ENCODE measurements at regions not wholly inside any gene's neighbourhood (a gene's known extent, or its start where the extent isn't known, plus 50 kb on each side); places are given as distances from the start of the nearest gene placed in this dataset.

DNA sequence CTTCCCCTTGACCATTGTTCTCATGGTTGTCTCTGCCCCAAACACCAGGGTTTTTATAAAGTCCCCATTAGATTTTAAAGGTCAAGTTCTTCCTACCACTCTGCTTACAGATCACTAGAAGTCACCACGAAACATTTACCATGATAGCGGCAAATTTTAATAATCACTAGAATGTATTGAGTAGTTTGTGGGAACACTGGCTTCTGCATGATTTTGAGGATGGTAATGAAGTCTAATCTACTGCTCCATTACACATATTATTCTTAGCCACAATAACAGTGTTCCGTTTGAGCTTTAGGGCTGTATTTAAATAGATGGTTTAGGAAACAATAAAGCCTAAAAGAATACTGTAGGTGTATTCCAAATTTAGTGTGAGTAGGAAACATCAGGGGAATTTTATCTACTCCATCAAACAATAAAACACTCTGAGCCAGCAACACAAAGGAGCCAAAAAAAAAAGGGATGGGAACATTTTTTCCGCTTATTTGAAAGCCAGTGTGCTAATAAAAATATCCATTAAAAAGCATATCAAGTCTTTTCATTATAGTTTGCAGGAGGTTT, 49.7 kb downstream of the KLF12 start:
- no peak for DNase-seq (ENCODE audit: low read depth)

DNA sequence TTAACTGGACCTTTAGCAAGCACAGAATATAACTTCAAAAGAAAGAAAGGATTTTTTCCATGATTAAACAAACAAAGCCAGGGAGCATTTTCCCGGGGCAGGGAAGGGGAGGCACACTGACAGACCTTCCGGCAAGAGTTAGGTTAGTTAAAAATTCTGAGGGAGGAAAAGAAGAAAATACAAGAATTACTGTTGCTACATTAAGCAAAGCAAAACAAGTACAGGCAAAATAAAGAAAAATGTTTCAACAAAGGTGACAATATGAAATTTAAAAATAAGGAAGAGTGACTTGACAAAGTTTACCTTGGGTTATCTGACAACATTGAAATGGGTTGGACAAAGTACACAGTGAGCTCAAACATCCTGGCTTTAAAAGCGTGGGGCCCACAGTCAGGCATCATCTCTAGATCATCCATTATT, 51.5 kb downstream of the KLF12 start:
- DNase-seq (ENCODE audit: low read depth): no peak

DNA sequence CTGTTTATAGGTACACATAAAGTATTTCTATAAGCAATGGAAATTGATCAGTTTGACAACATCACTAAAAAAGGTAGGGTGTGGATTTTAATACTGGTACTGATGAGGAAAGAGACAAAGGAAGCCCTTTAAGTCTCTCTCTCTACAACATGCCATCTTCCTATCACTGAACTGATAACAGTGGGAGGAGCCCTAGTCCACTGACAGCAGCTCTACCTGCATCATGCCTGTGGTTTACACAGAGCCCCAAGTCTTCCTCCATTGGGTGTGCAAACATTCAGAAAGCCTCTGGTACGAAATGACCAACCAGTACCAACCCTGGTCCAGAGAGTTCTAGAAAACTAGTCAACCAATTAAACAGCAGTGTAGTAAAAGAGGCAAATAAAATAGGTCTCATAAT, 53.4 kb downstream of the KLF12 start:
- no peak for DNase-seq (ENCODE audit: low read depth)

DNA sequence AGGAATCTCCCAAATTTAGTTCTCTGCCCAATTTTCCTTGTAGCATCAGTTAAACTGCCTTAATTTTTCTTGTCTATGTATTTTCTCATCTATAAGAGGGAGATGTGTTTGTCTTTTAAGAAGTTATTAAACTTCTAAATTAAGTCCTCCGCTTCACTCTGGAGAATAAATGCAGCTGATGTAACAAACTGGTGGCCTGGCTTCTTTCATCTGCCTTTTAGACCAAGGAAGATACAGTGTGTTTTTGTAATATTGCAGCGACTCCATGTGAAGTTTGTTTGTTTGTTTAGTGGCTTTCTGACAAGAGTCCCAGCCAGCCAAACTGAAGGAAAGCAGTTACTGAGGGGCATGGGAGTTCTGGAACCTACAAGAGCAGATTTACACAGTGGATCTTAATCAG, 56.4 kb downstream of the KLF12 start:
- DNase-seq (ENCODE audit: low read depth): no peak

DNA sequence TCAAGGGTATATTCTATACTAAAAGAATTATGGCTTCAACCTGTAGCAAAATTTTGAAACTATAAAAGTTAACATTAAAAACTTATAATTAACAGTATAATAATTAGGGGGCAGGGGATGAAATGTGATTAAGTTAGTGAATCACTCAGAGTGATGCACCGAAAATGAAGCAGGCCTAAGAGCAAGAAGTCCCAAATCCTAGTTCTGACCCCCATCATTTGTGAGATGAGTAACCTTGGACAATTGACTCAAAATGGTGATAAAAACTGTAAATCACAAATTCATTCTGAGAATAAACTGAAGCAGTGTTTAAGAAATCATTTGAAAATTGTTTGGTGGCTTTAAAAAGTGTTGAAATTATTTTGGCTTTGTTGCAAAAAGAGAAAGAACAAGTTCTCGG, 56.8 kb downstream of the KLF12 start:
- no peak for DNase-seq (ENCODE audit: low read depth)

DNA sequence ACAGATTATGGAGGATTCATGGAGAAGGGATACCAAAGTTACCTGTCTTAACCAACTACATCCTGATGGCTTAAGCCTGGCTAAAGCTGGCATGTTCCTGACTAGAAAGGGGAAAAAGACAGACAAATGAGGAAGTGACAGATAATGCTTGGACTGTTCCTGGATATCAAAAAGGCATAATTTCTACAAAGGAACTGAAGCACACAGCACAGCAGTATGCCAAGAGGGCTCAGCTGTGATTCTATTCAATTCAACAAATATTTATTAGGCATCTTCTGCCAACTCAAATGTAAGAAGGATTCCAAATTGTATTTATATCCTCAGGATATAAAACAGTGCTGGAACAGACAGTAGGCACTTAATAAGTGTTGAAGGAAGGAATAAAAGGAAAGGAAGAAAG, 59.5 kb downstream of the KLF12 start:
- DNase-seq (ENCODE audit: low read depth): no peak

DNA sequence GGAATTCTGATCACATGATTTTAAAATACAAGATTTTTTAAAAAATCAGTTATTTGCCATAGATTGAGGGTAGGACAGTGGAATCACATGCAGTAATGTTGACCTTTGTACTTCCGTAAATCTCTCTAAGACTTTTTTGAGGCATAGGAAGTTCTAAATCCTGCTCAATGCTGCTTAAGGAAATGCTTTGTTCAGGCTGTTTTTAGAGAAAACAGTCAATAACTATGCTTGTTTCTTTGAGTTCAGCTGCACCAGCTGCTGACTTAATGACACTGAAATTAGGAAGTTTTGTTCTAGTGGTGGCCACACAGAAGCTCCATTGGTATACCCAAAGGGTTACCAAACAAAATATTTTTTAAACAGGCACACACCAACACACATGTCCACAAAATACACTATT, 60.9 kb downstream of the KLF12 start:
- DNase-seq (ENCODE audit: low read depth): no peak

DNA sequence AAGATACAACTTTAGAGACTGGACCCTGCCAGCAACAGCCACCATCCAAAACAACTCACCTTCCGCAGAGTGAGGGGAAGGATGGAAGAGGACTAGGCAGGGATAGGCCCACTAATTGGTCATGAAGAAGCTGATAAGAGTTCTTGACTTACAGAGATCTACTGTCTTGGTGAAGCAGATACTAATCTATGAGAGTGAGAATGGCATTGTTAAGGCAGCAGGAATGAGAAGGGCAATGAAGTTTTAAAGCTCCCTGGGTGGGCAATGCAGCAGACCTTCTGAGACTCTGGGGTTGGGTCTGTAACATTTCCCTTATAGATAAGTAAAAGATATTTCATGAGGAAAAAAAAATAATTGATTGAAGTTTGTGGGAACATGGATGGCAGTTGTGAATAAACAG, 63.7 kb downstream of the KLF12 start:
- no peak for DNase-seq (ENCODE audit: low read depth)

DNA sequence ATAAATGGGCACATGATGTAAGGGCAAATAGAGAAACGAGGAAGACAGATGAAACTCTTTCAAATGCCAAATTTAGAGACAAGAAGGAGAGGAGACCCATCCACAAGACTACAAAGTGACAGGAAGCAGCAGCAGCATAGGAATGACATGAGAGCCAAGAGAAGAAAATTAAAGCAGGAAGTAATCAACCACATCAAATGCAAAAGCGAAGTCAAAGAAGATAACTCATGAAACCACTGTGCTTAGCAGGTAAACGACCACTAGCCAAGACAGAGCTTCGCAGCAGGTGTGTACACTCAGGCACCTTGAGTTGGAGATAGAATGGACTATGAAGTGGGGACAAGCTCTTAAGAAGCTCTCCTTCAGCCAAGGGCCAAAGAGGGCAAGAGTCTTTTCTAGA, 64.1 kb downstream of the KLF12 start:
- no peak for DNase-seq (ENCODE audit: low read depth)

DNA sequence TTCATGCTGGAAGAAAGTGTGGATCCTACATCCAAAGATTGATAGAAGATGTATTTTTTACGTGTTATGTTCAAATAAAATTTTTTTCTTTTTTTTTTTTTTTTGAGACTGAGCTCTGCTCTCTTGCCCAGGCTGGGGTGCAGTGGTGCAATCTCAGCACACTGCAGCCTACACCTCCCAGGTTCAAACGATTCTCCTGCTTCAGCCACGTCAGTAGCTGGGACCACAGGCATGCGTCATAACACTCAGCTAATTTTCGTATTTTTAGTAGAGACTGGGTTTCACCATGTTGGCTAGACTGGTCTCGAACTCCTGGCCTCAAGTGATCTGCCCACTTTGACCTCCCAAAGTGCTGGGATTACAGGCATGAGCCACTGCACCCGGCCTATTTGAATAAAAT, 65.7 kb downstream of the KLF12 start:
- no peak for DNase-seq (ENCODE audit: low read depth)

DNA sequence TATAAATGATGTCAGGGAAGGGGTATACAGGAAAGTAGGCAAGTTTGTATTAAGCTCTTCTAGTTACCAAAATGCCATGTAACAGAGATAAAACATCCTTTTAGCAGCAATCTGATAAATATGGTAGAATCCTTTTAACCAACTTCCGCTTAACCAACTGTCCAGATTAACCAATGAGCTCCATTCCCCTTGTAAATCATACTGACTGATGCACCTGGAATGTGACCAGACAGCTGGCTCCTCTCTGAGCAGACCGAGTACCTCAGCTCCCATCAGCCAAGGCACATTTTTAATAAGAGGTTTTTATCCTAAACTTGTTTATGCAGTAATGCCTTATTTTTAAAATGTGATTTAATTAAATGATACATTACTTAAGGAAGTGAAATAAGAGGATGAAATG, 66.4 kb downstream of the KLF12 start:
- DNase-seq (ENCODE audit: low read depth): no peak

DNA sequence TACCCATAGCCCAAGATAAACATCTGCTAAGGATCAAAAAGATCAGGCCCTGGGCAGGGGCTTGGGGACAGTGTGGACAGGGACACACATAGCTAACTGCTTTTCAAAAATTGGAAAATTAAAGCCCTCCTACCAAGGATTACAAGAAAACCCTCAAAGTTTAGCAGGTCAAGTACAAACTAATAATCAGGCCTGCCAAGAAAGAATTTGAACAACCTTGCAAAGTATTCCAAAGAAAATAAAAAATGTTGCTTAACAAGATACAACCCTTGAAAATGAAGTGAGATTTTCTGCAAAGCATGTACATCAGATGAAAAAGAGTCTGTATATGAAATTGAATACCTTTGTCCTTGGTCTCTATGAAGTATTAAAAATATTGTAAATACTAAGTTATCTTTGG, 67.3 kb downstream of the KLF12 start:
- no peak for DNase-seq (ENCODE audit: low read depth)

DNA sequence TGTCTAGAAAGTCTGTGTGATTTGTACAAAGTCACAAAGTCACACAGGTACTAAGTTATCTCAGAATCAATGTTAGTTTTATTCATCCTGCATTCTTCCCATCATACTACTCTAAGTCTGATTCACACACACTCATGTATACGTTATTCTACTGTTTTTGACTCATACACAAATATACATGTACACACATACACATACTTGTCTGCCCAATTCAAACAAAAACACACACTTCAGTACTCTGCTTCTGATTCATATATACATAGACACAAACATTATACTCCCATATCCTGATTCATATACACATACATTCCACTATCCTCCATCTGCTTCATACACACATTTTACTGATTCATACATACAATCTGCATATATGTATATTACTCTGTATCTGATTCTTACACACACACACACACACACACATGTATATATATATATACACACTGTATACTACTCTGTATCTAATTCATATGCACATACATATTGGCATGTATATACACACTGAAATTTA, 69.3 kb downstream of the KLF12 start:
- DNase-seq (ENCODE audit: low read depth): no peak

DNA sequence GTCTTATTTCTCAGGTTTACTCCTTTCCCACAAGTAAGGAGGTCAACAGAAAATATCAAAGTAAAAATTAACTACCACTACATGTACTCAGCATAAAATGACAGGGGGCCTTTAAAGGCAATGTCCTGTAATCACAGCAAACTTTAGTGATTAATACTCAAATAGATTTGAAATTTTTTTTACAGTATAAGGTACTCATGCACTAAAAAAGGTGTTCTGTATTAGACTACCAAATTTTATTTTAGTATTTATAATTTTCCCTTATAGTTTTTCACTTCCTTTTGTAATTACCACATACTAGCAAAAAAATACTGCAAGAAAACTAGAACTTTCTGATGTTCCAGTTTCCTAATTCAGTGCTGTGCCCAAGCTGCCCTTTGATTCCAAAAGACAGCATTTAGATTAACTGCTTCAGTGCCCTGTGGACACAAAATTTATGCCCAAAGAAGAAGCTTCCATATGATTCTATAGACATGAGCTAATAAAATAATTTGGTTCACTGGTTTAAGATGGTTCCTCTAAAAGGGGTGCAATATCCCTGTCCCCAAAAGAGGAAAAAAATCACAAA, 70.6 kb downstream of the KLF12 start:
- DNase-seq (ENCODE audit: low read depth): no peak

DNA sequence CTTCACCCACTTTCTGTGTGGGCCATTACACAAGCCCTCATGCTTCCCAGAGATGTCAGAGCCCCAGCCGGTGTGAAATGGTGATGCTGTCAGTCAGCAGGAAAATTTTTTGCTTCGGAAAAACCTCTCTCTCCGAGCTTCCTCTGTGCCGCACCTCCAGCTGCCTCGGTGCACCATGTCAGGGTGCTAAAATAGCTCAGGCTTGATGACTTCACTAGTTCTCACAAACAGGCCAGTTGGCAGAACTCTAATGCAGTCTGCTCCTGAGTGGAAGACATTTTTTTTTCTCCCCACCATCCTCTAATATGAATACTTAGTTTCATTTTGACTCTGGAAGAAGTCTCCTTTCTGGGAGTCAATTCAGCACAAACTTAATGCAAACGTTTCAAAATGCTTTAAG, 71.3 kb downstream of the KLF12 start:
- no peak for DNase-seq (ENCODE audit: low read depth)

DNA sequence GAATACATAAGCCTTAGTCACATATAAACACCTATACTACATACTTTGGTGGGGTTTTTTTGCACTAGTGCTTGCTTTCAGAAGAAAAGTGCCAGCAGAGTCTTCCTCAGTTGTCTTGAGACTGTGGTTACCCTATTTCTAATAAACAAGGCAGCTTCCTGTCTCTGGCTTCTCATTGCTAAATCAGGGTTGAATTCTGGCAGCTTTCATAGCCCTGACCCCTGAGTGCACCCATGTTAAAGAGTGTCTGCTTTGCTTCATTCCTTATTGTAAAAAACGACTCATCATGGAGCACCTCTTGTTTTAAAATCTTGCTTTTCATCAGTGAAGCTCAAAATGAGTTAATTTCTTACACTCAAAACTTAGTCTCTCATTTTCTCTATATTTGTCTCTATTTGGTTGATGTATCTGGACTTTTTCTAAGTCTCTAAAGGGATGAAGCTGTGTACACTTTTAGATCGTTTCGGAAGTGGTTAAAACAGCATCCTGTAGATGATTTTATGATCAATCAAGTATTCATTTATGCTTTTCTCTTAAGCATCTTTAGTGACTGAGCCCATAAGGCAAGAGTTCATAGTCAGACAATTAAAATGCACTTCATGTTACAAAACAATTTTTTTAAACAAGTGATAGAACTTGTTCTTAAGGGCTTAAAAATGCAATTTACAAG, 72.1 kb downstream of the KLF12 start:
- DNase-seq (ENCODE audit: low read depth): no peak

DNA sequence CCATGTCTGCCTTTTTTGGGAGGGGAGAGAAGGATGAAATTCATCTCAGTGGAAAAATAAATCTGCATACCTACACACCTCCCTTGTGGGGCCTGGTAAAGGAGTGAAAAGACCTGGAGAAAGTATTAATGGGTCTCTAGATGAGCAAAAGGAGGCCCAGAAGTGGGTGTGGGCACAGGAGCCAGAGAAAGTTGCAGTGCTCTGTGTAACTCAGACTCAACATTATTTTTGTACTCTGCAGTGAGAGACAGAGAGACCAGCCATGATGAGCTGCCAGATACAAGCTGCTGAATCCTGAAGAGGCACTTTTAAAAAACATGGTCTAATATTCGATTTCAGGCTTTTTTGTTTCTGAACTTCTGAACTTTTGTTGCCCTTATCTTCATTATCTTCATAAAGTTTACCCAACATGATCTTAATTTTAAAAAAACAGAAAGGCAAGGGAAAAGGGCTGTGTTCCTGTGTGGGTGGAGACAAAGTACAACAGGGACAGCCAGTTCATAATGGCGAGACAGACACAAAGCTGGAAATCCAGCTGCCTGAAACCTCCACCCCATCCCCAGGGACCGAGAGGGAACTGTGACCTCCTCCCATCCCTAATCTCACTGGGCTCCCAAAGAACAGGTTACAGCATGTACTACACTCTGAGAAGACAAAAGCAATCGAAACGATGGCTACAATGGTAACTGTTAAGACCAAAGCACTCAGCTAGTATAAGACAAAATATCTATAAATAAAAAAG, 77.2 kb downstream of the KLF12 start:
- no peak for DNase-seq (ENCODE audit: low read depth)

DNA sequence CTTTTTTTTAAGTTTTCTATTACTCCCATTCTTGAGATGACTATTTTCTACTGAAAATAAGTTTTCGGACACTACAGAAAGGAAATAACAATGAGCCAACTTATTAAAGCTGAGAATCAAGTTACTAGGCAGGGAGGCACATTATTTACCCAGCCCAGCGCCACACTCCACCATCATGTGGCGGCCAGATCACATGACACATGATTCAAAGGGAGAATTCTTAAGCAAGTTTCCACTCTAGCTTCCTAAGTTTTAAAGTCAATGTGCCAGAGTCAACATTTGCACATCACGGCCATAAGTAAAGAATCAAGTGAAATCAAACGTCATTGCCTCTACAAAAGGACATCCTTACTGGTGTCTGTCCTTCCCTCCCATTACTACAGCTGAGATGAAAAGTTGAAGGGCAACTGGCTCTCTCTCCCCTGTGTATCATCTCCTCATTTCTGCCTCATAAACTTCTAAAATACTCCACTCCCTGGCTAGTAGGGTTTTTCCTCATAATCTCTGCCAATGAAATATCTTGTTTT, 81.7 kb downstream of the KLF12 start:
- DNase-seq (ENCODE audit: low read depth): no peak

DNA sequence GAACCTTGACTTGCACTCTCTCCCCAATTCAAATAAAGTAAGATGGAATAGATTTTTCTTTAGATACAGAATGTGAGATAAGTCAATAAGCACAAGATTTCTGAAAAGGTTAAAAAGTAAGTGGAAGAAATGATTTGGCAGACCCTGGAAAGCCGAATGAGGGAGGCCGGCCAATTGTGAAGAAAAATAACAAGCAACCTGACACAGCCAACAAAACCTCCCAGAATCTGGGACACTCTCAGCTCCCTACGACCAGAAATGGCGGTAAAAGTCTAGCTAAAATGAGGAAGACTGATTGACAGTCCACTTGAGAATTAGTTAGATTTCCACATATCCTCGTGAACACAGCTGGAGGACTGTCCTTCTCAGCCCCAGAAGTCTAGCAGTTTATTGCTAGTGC, 85.4 kb downstream of the KLF12 start:
- no peak for DNase-seq (ENCODE audit: low read depth)

DNA sequence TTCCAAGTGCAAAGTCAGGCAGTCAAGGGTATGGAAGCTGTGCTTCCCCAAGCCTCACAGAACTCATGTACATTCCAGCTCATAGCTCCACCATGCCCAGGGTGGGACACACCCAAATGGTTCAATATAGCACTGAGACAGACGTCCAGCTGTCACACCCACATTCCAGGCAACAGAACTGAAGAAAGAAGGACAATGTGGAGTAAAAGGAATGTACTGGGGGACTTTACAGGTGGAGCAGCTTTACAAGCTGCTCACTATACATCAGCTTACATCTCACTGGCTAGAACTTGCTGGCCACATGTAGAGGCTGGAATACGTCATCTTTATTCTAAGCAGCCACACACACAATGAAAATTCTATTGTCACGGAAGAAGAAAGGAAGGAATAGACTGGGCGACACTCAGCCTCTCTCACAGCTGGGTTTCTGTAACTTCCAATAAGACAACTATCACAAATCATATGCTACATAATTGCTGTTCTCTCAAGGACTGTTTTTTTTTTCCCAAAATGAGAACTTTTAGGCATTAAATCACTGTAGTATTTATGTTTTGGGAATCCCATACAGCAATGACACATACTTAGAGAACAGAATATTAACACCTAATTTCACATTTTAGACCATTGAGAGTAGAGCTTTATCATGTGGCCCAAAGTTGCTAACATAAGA, 86.1 kb downstream of the KLF12 start:
- no peak for DNase-seq (ENCODE audit: low read depth)

DNA sequence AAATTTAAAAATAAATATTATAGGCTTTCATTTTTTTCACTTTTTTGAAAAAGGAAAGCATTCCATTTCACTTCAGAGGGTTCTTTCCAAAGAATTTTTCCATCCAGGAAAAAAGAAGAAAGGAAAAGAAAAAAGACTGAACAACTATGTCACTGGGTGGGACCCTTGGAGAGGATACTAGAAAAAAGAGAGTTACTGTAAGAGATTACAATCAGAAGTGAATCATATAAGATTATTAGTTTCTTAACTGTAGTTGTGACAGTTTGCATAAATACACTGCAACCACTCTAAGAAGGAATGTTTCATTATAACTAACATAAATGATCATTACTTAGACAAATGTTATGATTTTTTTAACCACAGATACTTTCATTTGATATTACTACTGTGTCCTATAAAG, 87.8 kb downstream of the KLF12 start:
- DNase-seq (ENCODE audit: low read depth): no peak

DNA sequence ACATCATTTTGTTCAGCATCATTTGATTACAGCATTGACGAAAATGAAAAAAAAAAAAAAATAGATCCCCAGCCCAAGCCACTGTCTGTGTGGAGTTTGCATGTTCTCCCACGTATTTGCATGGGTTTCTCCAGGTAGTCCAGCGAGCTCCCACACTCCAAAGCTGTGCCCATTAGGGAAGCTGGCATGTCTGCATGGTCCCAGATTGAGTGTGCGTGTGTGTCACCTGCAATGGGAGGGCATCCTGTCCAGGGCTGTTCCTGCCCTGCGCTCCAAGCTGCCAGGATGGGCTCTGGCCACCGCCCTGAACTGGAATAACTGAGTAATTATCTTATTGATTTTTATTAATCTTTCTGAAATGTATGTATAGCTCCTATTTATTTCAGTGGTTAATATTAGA, 88.6 kb downstream of the KLF12 start:
- no peak for DNase-seq (ENCODE audit: low read depth)

Data from CMK (cell line).